H1 (cell line): ENCODE measurements at regions not wholly inside any gene's neighbourhood (a gene's known extent, or its start where the extent isn't known, plus 50 kb on each side); places are given as distances from the start of the nearest gene placed in this dataset.

Experiments
- CTCF ChIA-PET: fragments of 300-600 bp; sonication (Branson Sonifier 250); formaldehyde crosslinking; loops from one replicate; lab custom pipeline; 2021; ENCODE audit not compliant: partially characterized antibody; lab: Charles Lee
- POLR2A ChIA-PET: fragments of 300-600 bp; sonication (Branson Sonifier 250); formaldehyde crosslinking; loops from one replicate; lab custom pipeline; 2021; ENCODE audit warnings: inconsistent platforms; ENCODE audit not compliant: partially characterized antibody; lab: Charles Lee
- DNase-seq, 2 experiments: peaks; one replicate each; pipeline versions ENCODE4 v3.0.0 to v3.0.0-alpha.2; 2010 to 2022; ENCODE audit warnings: low spot score in 2 of 2, low read depth in 1 of 2, mixed read lengths in 1 of 2
- FAIRE-seq: peaks from 2 replicates; lab custom pipeline; 2011; peaks lifted over from hg19 to GRCh38; lab: Jason Lieb, UNC
- H2AFZ ChIP-seq: 2 replicates; pipeline ENCODE4 v1.8.1; 2012; ENCODE audit warnings: low read length, inconsistent platforms
- H2AK5ac ChIP-seq: 2 replicates; pipeline ENCODE4 v1.6.1; 2013; ENCODE audit warnings: low read depth, low read length
- H2BK120ac ChIP-seq: replicated peaks from 2 replicates; pipeline ENCODE3; 2013; ENCODE audit warnings: low read depth, low read length, inconsistent platforms
- H2BK12ac ChIP-seq: 2 replicates; pipeline ENCODE4 v1.6.1; 2013; ENCODE audit warnings: low read depth, low read length
- H2BK15ac ChIP-seq: 2 replicates; pipeline ENCODE4 v1.6.1; 2013; ENCODE audit warnings: low read length
- H2BK20ac ChIP-seq: 2 replicates; pipeline ENCODE4 v1.6.1; 2013; ENCODE audit warnings: low read length
- H2BK5ac ChIP-seq: 2 replicates; pipeline ENCODE4 v1.6.1; 2013; ENCODE audit warnings: low read depth, low read length
- H3K14ac ChIP-seq: 2 replicates; pipeline ENCODE4 v1.6.1; 2013; ENCODE audit warnings: inconsistent platforms; ENCODE audit not compliant: insufficient read length
- H3K18ac ChIP-seq: 2 replicates; pipeline ENCODE4 v1.6.1; 2013; ENCODE audit warnings: low read length; ENCODE audit errors: extremely low read depth
- H3K23ac ChIP-seq: 2 replicates; pipeline ENCODE4 v1.6.1; 2013; ENCODE audit warnings: inconsistent platforms; ENCODE audit not compliant: insufficient read length
- H3K23me2 ChIP-seq: 2 replicates; pipeline ENCODE4 v1.6.1; 2013; ENCODE audit warnings: low read depth, low read length
- H3K27ac ChIP-seq: 2 replicates; pipeline ENCODE4 v1.6.1; 2011; ENCODE audit warnings: low read depth, low read length, inconsistent platforms
- H3K27me3 ChIP-seq, 4 experiments: replicated peaks in 1 of 4; 1 replicate in 1 of 4; 2 replicates in 3 of 4; pipeline versions ENCODE4 v1.6.1 to v1.8.1; 2011 to 2013; ENCODE audit warnings: low read length in 3 of 4, mild to moderate bottlenecking in 3 of 4, inconsistent platforms in 2 of 4, mixed read lengths in 2 of 4, moderate library complexity in 1 of 4; ENCODE audit not compliant: control insufficient read depth in 3 of 4, insufficient read depth in 3 of 4; ENCODE audit errors: extremely low read depth in 1 of 4
- H3K36me3 ChIP-seq, 4 experiments: 2 replicates each; pipeline versions ENCODE4 v1.6.1 to v1.8.1; 2011 to 2013; ENCODE audit warnings: mild to moderate bottlenecking in 4 of 4, low read length in 3 of 4, moderate library complexity in 2 of 4, control low read depth in 1 of 4, inconsistent platforms in 1 of 4; ENCODE audit not compliant: insufficient read depth in 4 of 4, control insufficient read depth in 2 of 4
- H3K4ac ChIP-seq: replicated peaks from 2 replicates; pipeline ENCODE3; 2013; ENCODE audit warnings: low read length, low read depth, mixed read lengths, inconsistent platforms; ENCODE audit not compliant: insufficient read length
- H3K4me1 ChIP-seq, 4 experiments: replicated peaks in 1 of 4; 1 replicate in 1 of 4; 2 replicates in 3 of 4; pipeline versions ENCODE4 v1.6.1 to v1.8.1; 2011 to 2013; ENCODE audit warnings: low read length in 3 of 4, inconsistent platforms in 2 of 4, mixed read lengths in 1 of 4; ENCODE audit not compliant: insufficient read depth in 4 of 4, control insufficient read depth in 3 of 4
- H3K4me2 ChIP-seq, 2 experiments: 2 replicates each; pipeline versions ENCODE4 v1.6.1 to v1.8.1; 2011 to 2013; ENCODE audit warnings: low read depth in 2 of 2, low read length in 2 of 2, control low read depth in 1 of 2, inconsistent platforms in 1 of 2, mild to moderate bottlenecking in 1 of 2; ENCODE audit not compliant: insufficient read depth in 1 of 2
- H3K4me3 ChIP-seq, 4 experiments: fragments of 200-600, 300-600 bp in 1 of 4; sonication (generic), shearing (Covaris generic), sonication (Bioruptor Twin) in 1 of 4; 2 replicates each; pipeline versions ENCODE4 v1.5.1 to v1.8.1; 2011 to 2016; ENCODE audit warnings: low read length in 4 of 4, low read depth in 3 of 4, control low read depth in 2 of 4, inconsistent platforms in 2 of 4, mild to moderate bottlenecking in 2 of 4, mixed read lengths in 1 of 4, moderate library complexity in 1 of 4; ENCODE audit not compliant: insufficient read depth in 2 of 4; ENCODE audit errors: extremely low read depth in 1 of 4
- H3K56ac ChIP-seq: replicated peaks from 2 replicates; pipeline ENCODE3; 2013; ENCODE audit warnings: low read depth, mild to moderate bottlenecking, mixed read lengths, low read length, inconsistent platforms; ENCODE audit not compliant: insufficient read length
- H3K79me1 ChIP-seq: 2 replicates; pipeline ENCODE4 v1.6.1; 2013; ENCODE audit warnings: low read depth, low read length, control low read depth
- H3K79me2 ChIP-seq, 2 experiments: 2 replicates each; pipeline versions ENCODE4 v1.6.1 to v1.8.1; 2012 to 2013; ENCODE audit warnings: low read length in 2 of 2, mild to moderate bottlenecking in 2 of 2, inconsistent platforms in 1 of 2; ENCODE audit not compliant: insufficient read depth in 2 of 2, control insufficient read depth in 1 of 2
- H3K9ac ChIP-seq, 4 experiments: replicated peaks in 1 of 4; 1 replicate in 1 of 4; 2 replicates in 3 of 4; pipeline versions ENCODE4 v1.6.1 to v1.8.1; 2011 to 2013; ENCODE audit warnings: low read depth in 3 of 4, low read length in 3 of 4, control low read depth in 2 of 4, mild to moderate bottlenecking in 2 of 4, moderate library complexity in 2 of 4, inconsistent platforms in 1 of 4; ENCODE audit errors: extremely low read depth in 1 of 4
- H3K9me3 ChIP-seq, 2 experiments: 2 replicates each; pipeline versions ENCODE4 v1.6.1 to v1.8.1; 2012 to 2013; ENCODE audit warnings: mild to moderate bottlenecking in 2 of 2, moderate library complexity in 2 of 2, control low read depth in 1 of 2, inconsistent platforms in 1 of 2, low read depth in 1 of 2, low read length in 1 of 2, mixed read lengths in 1 of 2; ENCODE audit not compliant: insufficient read depth in 2 of 2
- H4K20me1 ChIP-seq, 2 experiments: replicated peaks in 1 of 2; 2 replicates each; pipeline versions ENCODE3 to v1.8.1; 2011 to 2013; ENCODE audit warnings: inconsistent platforms in 2 of 2, low read length in 2 of 2, mild to moderate bottlenecking in 1 of 2; ENCODE audit not compliant: insufficient read depth in 2 of 2, control insufficient read depth in 1 of 2
- H4K5ac ChIP-seq: 2 replicates; pipeline ENCODE4 v1.6.1; 2013; ENCODE audit warnings: low read length, low read depth, mixed read lengths, inconsistent platforms; ENCODE audit not compliant: insufficient read length
- H4K8ac ChIP-seq: 2 replicates; pipeline ENCODE4 v1.8.0; 2013; ENCODE audit warnings: mild to moderate bottlenecking, moderate library complexity, low read length, inconsistent platforms; ENCODE audit not compliant: insufficient read depth; ENCODE audit errors: extremely low read depth
- H4K91ac ChIP-seq: replicated peaks from 2 replicates; pipeline ENCODE3; 2013; ENCODE audit warnings: low read length, mixed read lengths, inconsistent platforms; ENCODE audit not compliant: insufficient read length
- ATF2 ChIP-seq: IDR thresholded peaks from 2 replicates; pipeline ENCODE4 v1.6.1; 2012; ENCODE audit warnings: low read length, inconsistent platforms
- HDAC6 ChIP-seq: IDR thresholded peaks from one replicate; pipeline ENCODE4 v1.7.1; 2012; ENCODE audit warnings: low read depth, mild to moderate bottlenecking, inconsistent platforms, low read length, moderate library complexity
- RFX5 ChIP-seq: IDR thresholded peaks from 2 replicates; pipeline ENCODE4 v1.6.1; 2011; ENCODE audit warnings: low read depth, low read length, improper control_type of control experiment, borderline replicate concordance
- SIRT6 ChIP-seq: IDR thresholded peaks from one replicate; pipeline ENCODE4 v1.7.1; 2012; ENCODE audit warnings: low read length, inconsistent platforms
- SRF ChIP-seq: IDR thresholded peaks from 2 replicates; pipeline ENCODE4 v1.6.1; 2011; ENCODE audit warnings: mild to moderate bottlenecking, low read depth, low read length, moderate library complexity
- USF2 ChIP-seq: IDR thresholded peaks from 2 replicates; pipeline ENCODE4 v1.6.1; 2011; ENCODE audit warnings: low read length, improper control_type of control experiment
- WGBS, 2 experiments: shearing (Covaris generic) in 1 of 2; methylation state at CpG; one replicate each; pipeline versions ENCODE4 v1.1.6 to v1.1.7; 2013 to 2015; ENCODE audit warnings: low lambda C conversion rate in 2 of 2, mixed read lengths in 2 of 2, inconsistent platforms in 1 of 2, low coverage in 1 of 2, missing lambda C conversion rate in 1 of 2; ENCODE audit not compliant: insufficient replicate concordance in 2 of 2, insufficient coverage in 1 of 2, insufficient read length in 1 of 2; ENCODE audit errors: extremely low coverage in 1 of 2, missing lambda C conversion rate in 1 of 2; 5-methylcytosine and 5-hydroxymethylcytosine counted together

GRCh38 chr18:10308154-10308553, 146.3 kb upstream of the APCDD1 start:
- Histone ChIP-seq H3K27me3 (no peaks in the 10 kb centered on the region), H3K4me2 (no peak overlapping the region), H3K4me3 (no peak overlapping the region), H2AK5ac (no peak overlapping the region), H3K9me3 (no peaks in the 10 kb centered on the region), H2BK15ac (no peak overlapping the region), H4K20me1 (no peaks in the 10 kb centered on the region), H3K23ac (no peak overlapping the region), H2BK5ac (no peak overlapping the region), H4K8ac (no peak overlapping the region), H3K36me3 (no peaks in the 10 kb centered on the region), H3K56ac (no peak overlapping the region), H3K18ac (no peak overlapping the region), H4K5ac (no peak overlapping the region), H3K79me2 (no peaks in the 10 kb centered on the region), H2BK12ac (no peak overlapping the region), H2BK20ac (no peak overlapping the region), H2BK120ac (no peak overlapping the region), H3K27ac (no peak overlapping the region), H3K4me1 (no peaks in the 10 kb centered on the region), H3K23me2 (no peaks in the 10 kb centered on the region), H3K14ac (no peak overlapping the region), H3K79me1 (no peaks in the 10 kb centered on the region), H3K9ac (no peak overlapping the region), H3K4ac (no peak overlapping the region), H4K91ac (no peak overlapping the region), H2AFZ (peak overlapping the region; percentile 50; the same call in 1 of the 2 replicates)
- FAIRE-seq (no peak), DNase-seq (no peak)
- TF ChIP-seq ATF2 (no peak), RFX5 (no peak), USF2 (no peak), HDAC6 (no peak), SRF (no peak), SIRT6 (no peak)
- POLR2A ChIA-PET: no interaction called here
- CTCF ChIA-PET: interaction anchor here (1.4 kb wide), 1 partner anchor 184 kb away, joined by 3 read pairs; no protein-coding TSS in a partner anchor
- 90% methylated on average over 2 of the region's 2 CpGs; no CpG with 5 or more reads in 1 of the 2 experiments for WGBS, 2 experiments
